Testis (tissue), 2 donors: ENCODE measurements at regions not wholly inside any gene's neighbourhood (a gene's known extent, or its start where the extent isn't known, plus 50 kb on each side); places are given as distances from the start of the nearest gene placed in this dataset.
"Not testable (repeated sequence)": the region's sequence is repeated elsewhere in the genome, so short reads cannot be mapped to it uniquely, and the experiment has no call there.

Experiments
- DNase-seq: peaks from one replicate; pipeline ENCODE4 v3.0.0-alpha.2; 2019
- H3K27ac ChIP-seq, 2 donors: fragments of 200-600 bp; sonication (generic); one replicate each; pipeline ENCODE4 v1.5.1; 2019
- H3K27me3 ChIP-seq: fragments of 200-600 bp; sonication (generic); one replicate; pipeline ENCODE4 v1.5.1; 2019
- H3K36me3 ChIP-seq: fragments of 200-600 bp; sonication (generic); one replicate; pipeline ENCODE4 v1.5.1; 2017; ENCODE audit warnings: low read depth; ENCODE audit errors: missing control alignments
- H3K4me1 ChIP-seq: fragments of 200-600 bp; sonication (generic); one replicate; pipeline ENCODE4 v1.5.1; 2019
- H3K4me3 ChIP-seq, 2 donors: fragments of 200-600 bp; sonication (generic); one replicate each; pipeline ENCODE4 v1.5.1; 2017 to 2019
- H3K9me3 ChIP-seq: fragments of 200-600 bp; sonication (generic); one replicate; pipeline ENCODE4 v1.5.1; 2017
- CTCF ChIP-seq, 3 experiments: fragments of 450-650 bp in 2 of 3; fragments of 200-600 bp in 1 of 3; sonication (generic) in 1 of 3; IDR thresholded peaks; one replicate each; pipeline ENCODE4 v1.5.1; 2016 to 2019; ENCODE audit warnings: antibody characterized with exemption in 3 of 3, mild to moderate bottlenecking in 2 of 3, moderate library complexity in 1 of 3
- POLR2A ChIP-seq: fragments of 450-650 bp; IDR thresholded peaks from one replicate; pipeline ENCODE4 v1.6.1; 2017; ENCODE audit warnings: antibody characterized with exemption, mild to moderate bottlenecking, moderate library complexity
- WGBS, 2 donors: methylation state at CpG; one replicate each; pipeline ENCODE4 v1.1.5; 2018; 5-methylcytosine and 5-hydroxymethylcytosine counted together
- intact Hi-C: fragments of 100-400 bp; cut with DNase I; formaldehyde crosslinking; loops from one replicate; pipeline ENCODE4 v1.15.1; 2023; ENCODE audit warnings: low total_unique reads

GRCh38 chr5:37933576-37933975 lies 93.7 kb upstream of the GDNF start:
- WGBS, 2 donors: 69 to 83% methylated on average over 7 of the region's 7 CpGs

GRCh38 chr5:37932450-37932849 lies 92.6 kb upstream of the GDNF start:
- Histone ChIP-seq H3K4me3 (no peak overlapping the region), H3K27me3 (no peaks in the 10 kb centered on the region), H3K27ac (no peak overlapping the region), H3K9me3 (no peaks in the 10 kb centered on the region), H3K4me1 (no peaks in the 10 kb centered on the region), H3K36me3 (no peaks in the 10 kb centered on the region)
- TF ChIP-seq CTCF (IDR thresholded peaks at IDR 0.05) (no peak), POLR2A (no peak)
- intact Hi-C loops: no loop called here
- 76 to 87% methylated on average over 3 of the region's 3 CpGs for WGBS, 2 donors
- DNase-seq: no peak

More at GRCh38 chr5:37933576-37933975, 93.7 kb upstream of the GDNF start:
- Histone ChIP-seq H3K9me3 (no peaks in the 10 kb centered on the region), H3K4me1 (no peaks in the 10 kb centered on the region), H3K4me3 (no peak overlapping the region), H3K27ac (no peak overlapping the region), H3K27me3 (no peaks in the 10 kb centered on the region), H3K36me3 (no peaks in the 10 kb centered on the region)
- TF ChIP-seq POLR2A (no peak), CTCF (IDR thresholded peaks at IDR 0.05) (no peak)
- DNase-seq: no peak
- intact Hi-C loops: no loop called here

GRCh38 chr5:37931541-37931940 lies 91.7 kb upstream of the GDNF start:
- no peak overlapping the region for H3K4me3 ChIP-seq
- H3K9me3 ChIP-seq: no peaks in the 10 kb centered on the region
- H3K27ac ChIP-seq: no peak overlapping the region
- no peaks in the 10 kb centered on the region for H3K36me3 ChIP-seq
- WGBS, 2 donors: 92 to 95% methylated on average over 2 of the region's 2 CpGs
- no peaks in the 10 kb centered on the region for H3K4me1 ChIP-seq
- DNase-seq: no peak
- TF ChIP-seq POLR2A: no peak
- no peak for TF ChIP-seq CTCF (IDR thresholded peaks at IDR 0.05)
- intact Hi-C loops: no loop called here
- no peaks in the 10 kb centered on the region for H3K27me3 ChIP-seq

GRCh38 chr5:37930350-37930749 lies 90.5 kb upstream of the GDNF start:
- TF ChIP-seq POLR2A (no peak), CTCF (IDR thresholded peaks at IDR 0.05) (no peak)
- H3K4me1 ChIP-seq: no peaks in the 10 kb centered on the region
- no peaks in the 10 kb centered on the region for H3K27me3 ChIP-seq
- DNase-seq: no peak
- intact Hi-C loops: no loop called here
- 97% methylated on average over 2 of the region's 2 CpGs for WGBS, 2 donors
- H3K4me3 ChIP-seq: no peak overlapping the region
- H3K36me3 ChIP-seq: no peaks in the 10 kb centered on the region
- no peaks in the 10 kb centered on the region for H3K9me3 ChIP-seq
- H3K27ac ChIP-seq: no peak overlapping the region

GRCh38 chr5:37929791-37930190 lies 90.0 kb upstream of the GDNF start:
- H3K27me3 ChIP-seq: no peaks in the 10 kb centered on the region
- H3K9me3 ChIP-seq: no peaks in the 10 kb centered on the region
- TF ChIP-seq POLR2A: no peak
- TF ChIP-seq CTCF (IDR thresholded peaks at IDR 0.05): no peak
- no peak overlapping the region for H3K27ac ChIP-seq
- 88 to 100% methylated on average over 4 to 6 of the region's 6 CpGs for WGBS, 2 donors
- no peaks in the 10 kb centered on the region for H3K4me1 ChIP-seq
- DNase-seq: no peak
- no peak overlapping the region for H3K4me3 ChIP-seq
- H3K36me3 ChIP-seq: no peaks in the 10 kb centered on the region
- intact Hi-C loops: no loop called here

GRCh38 chr5:37927753-37928152 lies 87.9 kb upstream of the GDNF start:
- H3K27ac ChIP-seq, H3K27me3 ChIP-seq, H3K9me3 ChIP-seq, H3K4me3 ChIP-seq, H3K36me3 ChIP-seq, H3K4me1 ChIP-seq, intact Hi-C loops, DNase-seq: not testable (repeated sequence)
- 90 to 92% methylated on average over 4 of the region's 4 CpGs for WGBS, 2 donors
